ENCODE measurements at regions not wholly inside any gene's neighbourhood (a gene's known extent, or its start where the extent isn't known, plus 50 kb on each side); places are given as distances from the start of the nearest gene placed in this dataset.

DNA sequence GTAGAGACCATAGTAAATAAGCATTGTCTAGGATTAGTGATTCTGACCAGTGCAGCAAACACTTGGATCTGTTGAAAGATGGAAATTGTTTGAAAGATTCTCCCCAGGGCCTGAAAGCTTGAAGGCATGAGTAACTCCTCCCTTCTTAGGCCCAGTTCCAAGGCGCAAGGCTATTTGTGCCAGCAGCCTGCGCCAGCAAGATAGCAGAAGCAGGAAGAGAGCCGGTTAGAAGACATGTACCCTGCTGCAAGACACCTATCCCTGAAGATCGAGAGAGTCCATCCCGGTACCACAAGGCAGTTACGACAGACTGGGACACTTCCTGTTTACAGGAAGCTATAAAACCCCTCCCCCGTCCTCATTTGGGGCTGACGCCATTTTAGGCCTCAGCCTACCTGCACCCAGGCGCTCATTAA lies 72.4 kb upstream of the JADE1 start:
- TF ChIP-seq POLR2AphosphoS5 (IDR thresholded peaks at IDR 0.05; ENCODE audit: borderline replicate concordance, low read depth, low read length) (no peak), EZH2 (IDR thresholded peaks at IDR 0.05) (no peak)
